ENCODE measurements at regions not wholly inside any gene's neighbourhood (a gene's known extent, or its start where the extent isn't known, plus 50 kb on each side); places are given as distances from the start of the nearest gene placed in this dataset.

DNA sequence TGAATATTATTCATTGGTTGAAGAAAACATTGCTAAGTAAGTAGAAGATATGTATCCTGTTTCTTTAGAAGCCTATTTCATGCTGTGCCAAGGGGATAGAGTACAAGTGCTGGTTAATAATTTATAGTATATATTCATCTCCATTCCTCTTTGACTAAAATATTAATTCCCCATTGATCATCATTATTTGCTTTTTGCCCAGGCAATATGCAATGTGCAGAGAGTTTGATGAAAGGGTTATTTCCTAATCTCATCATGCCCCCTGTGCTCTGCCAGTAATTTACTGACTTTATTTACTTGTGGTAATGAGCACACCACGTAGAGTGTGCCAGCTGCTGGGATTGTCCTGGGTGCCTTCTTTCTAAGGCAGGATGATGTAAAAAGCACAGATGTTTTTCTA lies 180.9 kb downstream of the REEP3 start:
- TF ChIP-seq, protein P1, sequence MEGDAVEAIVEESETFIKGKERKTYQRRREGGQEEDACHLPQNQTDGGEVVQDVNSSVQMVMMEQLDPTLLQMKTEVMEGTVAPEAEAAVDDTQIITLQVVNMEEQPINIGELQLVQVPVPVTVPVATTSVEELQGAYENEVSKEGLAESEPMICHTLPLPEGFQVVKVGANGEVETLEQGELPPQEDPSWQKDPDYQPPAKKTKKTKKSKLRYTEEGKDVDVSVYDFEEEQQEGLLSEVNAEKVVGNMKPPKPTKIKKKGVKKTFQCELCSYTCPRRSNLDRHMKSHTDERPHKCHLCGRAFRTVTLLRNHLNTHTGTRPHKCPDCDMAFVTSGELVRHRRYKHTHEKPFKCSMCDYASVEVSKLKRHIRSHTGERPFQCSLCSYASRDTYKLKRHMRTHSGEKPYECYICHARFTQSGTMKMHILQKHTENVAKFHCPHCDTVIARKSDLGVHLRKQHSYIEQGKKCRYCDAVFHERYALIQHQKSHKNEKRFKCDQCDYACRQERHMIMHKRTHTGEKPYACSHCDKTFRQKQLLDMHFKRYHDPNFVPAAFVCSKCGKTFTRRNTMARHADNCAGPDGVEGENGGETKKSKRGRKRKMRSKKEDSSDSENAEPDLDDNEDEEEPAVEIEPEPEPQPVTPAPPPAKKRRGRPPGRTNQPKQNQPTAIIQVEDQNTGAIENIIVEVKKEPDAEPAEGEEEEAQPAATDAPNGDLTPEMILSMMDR (IDR thresholded peaks at IDR 0.05; ENCODE audit: low read depth, low read length): no peak
- no peak for TF ChIP-seq EZH2phosphoT487 (IDR thresholded peaks at IDR 0.05; ENCODE audit: low read depth)
